ENCODE measurements at regions not wholly inside any gene's neighbourhood (a gene's known extent, or its start where the extent isn't known, plus 50 kb on each side); places are given as distances from the start of the nearest gene placed in this dataset.

GRCh38 chr11:33413301-33413700 lies 156.1 kb downstream of the HIPK3 start:
- Histone ChIP-seq H3K4me2 (no peak overlapping the region), H3K9me2 (replicated peaks; ENCODE audit: insufficient read depth) (no peaks in the 10 kb centered on the region), H2AFZ (no peak overlapping the region), H3K36me3 (replicated peaks; ENCODE audit: insufficient read depth, low read depth) (no peaks in the 10 kb centered on the region), H3K79me2 (no peaks in the 10 kb centered on the region), H4K20me1 (ENCODE audit: insufficient read depth, poor library complexity, severe bottlenecking) (no peaks in the 10 kb centered on the region), H3K27me3 (peaks cover 34% of the 10 kb centered on the region), H3K27ac (no peak overlapping the region), H3K4me3 (no peak overlapping the region), H3K9me3 (ENCODE audit: low read depth) (no peaks in the 10 kb centered on the region), H3K4me1 (ENCODE audit: insufficient read depth) (no peaks in the 10 kb centered on the region)
- 83% methylated on average over 4 of the region's 4 CpGs for WGBS (ENCODE audit: low lambda C conversion rate, missing lambda C conversion rate)
- DNase-seq (ENCODE audit: low spot score): no peak
- TF ChIP-seq EZH2 (IDR thresholded peaks at IDR 0.05; ENCODE audit: borderline replicate concordance) (no peak), CTCF (IDR thresholded peaks at IDR 0.05; ENCODE audit: poor library complexity) (no peak)

DNA sequence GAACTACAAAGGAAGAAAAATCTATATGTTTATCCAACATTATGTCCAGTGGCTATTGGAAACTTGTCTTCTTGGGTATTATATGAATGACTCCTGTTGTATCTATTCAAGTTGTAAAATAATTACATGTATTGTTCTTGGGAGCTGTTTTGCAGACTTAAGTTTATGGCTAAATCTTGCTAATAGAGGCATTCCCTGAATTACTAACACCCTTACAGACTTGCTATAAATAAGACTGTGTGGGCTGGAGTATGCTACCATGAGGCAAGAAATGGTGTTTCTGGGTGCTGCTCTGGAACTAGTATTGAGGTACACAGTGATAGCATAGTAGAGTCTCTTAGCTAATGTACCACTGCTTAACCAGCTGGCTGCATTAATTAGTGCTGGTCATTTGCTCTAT lies 155.1 kb downstream of the HIPK3 start:
- H3K4me1 ChIP-seq (ENCODE audit: insufficient read depth): no peaks in the 10 kb centered on the region
- no peak overlapping the region for H3K27ac ChIP-seq
- H4K20me1 ChIP-seq (ENCODE audit: insufficient read depth, poor library complexity, severe bottlenecking): no peaks in the 10 kb centered on the region
- no peak overlapping the region for H2AFZ ChIP-seq
- DNase-seq (ENCODE audit: low spot score): no peak
- no peaks in the 10 kb centered on the region for H3K9me2 ChIP-seq (replicated peaks; ENCODE audit: insufficient read depth)
- no peak overlapping the region for H3K4me3 ChIP-seq
- no peaks in the 10 kb centered on the region for H3K9me3 ChIP-seq (ENCODE audit: low read depth)
- peaks cover 34% of the 10 kb centered on the region for H3K27me3 ChIP-seq
- TF ChIP-seq EZH2phosphoT487 (IDR thresholded peaks at IDR 0.05; ENCODE audit: low read depth, severe bottlenecking, unreplicated experiment) (no peak), EZH2 (IDR thresholded peaks at IDR 0.05; ENCODE audit: borderline replicate concordance) (no peak), CTCF (IDR thresholded peaks at IDR 0.05; ENCODE audit: poor library complexity) (no peak)
- H3K36me3 ChIP-seq (replicated peaks; ENCODE audit: insufficient read depth, low read depth): no peaks in the 10 kb centered on the region
- H3K79me2 ChIP-seq: no peaks in the 10 kb centered on the region
- H3K4me2 ChIP-seq: no peak overlapping the region

DNA sequence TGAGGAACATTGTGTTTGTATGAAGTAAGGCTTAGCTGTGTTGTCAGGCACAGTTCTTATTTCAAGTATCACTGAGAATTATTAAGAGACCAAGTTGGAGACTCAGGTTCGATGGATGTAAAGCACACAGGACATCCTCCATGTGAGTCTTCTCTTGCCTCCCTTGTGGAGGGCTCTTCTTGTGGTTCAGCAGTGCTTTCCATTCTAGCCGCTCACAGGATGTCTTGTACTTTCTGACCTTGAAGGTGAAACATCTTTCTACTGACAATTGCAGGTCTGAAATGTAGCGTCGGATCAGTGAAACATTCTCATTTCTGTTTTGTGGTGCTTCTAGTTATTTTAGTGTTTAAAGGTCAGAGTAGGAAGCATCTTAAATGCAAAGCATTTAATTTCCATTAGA lies 154.6 kb downstream of the HIPK3 start:
- Histone ChIP-seq H3K4me3 (no peak overlapping the region), H3K27ac (no peak overlapping the region), H4K20me1 (ENCODE audit: insufficient read depth, poor library complexity, severe bottlenecking) (no peaks in the 10 kb centered on the region), H3K4me2 (no peak overlapping the region), H2AFZ (no peak overlapping the region), H3K9me3 (ENCODE audit: low read depth) (no peaks in the 10 kb centered on the region), H3K27me3 (peaks cover 34% of the 10 kb centered on the region), H3K79me2 (no peaks in the 10 kb centered on the region), H3K4me1 (ENCODE audit: insufficient read depth) (no peaks in the 10 kb centered on the region), H3K36me3 (replicated peaks; ENCODE audit: insufficient read depth, low read depth) (no peaks in the 10 kb centered on the region), H3K9me2 (replicated peaks; ENCODE audit: insufficient read depth) (no peaks in the 10 kb centered on the region)
- 91% methylated on average over 4 of the region's 4 CpGs for WGBS (ENCODE audit: low lambda C conversion rate, missing lambda C conversion rate)
- TF ChIP-seq CTCF (IDR thresholded peaks at IDR 0.05; ENCODE audit: poor library complexity) (no peak), EZH2 (IDR thresholded peaks at IDR 0.05; ENCODE audit: borderline replicate concordance) (no peak), EZH2phosphoT487 (IDR thresholded peaks at IDR 0.05; ENCODE audit: low read depth, severe bottlenecking, unreplicated experiment) (no peak)
- no peak for DNase-seq (ENCODE audit: low spot score)

- Histone ChIP-seq H3K36me3 (replicated peaks; ENCODE audit: insufficient read depth, low read depth) (no peaks in the 10 kb centered on the region), H3K4me1 (ENCODE audit: insufficient read depth) (no peaks in the 10 kb centered on the region), H3K79me2 (no peaks in the 10 kb centered on the region), H3K27me3 (peaks cover 34% of the 10 kb centered on the region), H3K27ac (no peak overlapping the region), H2AFZ (no peak overlapping the region), H3K9me3 (ENCODE audit: low read depth) (no peaks in the 10 kb centered on the region), H3K4me3 (no peak overlapping the region), H3K4me2 (no peak overlapping the region), H3K9me2 (replicated peaks; ENCODE audit: insufficient read depth) (no peaks in the 10 kb centered on the region), H4K20me1 (ENCODE audit: insufficient read depth, poor library complexity, severe bottlenecking) (no peaks in the 10 kb centered on the region)
- 75% methylated on average over 4 of the region's 4 CpGs for WGBS (ENCODE audit: low lambda C conversion rate, missing lambda C conversion rate)
- no peak for TF ChIP-seq EZH2phosphoT487 (IDR thresholded peaks at IDR 0.05; ENCODE audit: low read depth, severe bottlenecking, unreplicated experiment)
- no peak for TF ChIP-seq EZH2 (IDR thresholded peaks at IDR 0.05; ENCODE audit: borderline replicate concordance)
- TF ChIP-seq CTCF (IDR thresholded peaks at IDR 0.05; ENCODE audit: poor library complexity): no peak
- DNase-seq (ENCODE audit: low spot score): no peak
Observed at GRCh38 chr11:33410086-33410765, 153.0 kb downstream of the HIPK3 start.

Measured in hepatocyte (in vitro differentiated cells).